ENCODE measurements at regions not wholly inside any gene's neighbourhood (a gene's known extent, or its start where the extent isn't known, plus 50 kb on each side); places are given as distances from the start of the nearest gene placed in this dataset.

GRCh38 chr2:38152913-38153312 is 77.0 kb upstream of the CYP1B1 start:
- H2AFZ ChIP-seq (ENCODE audit: low read length) = no peak overlapping the region
- H3K36me3 ChIP-seq (ENCODE audit: insufficient read depth, low read length) = no peaks in the 10 kb centered on the region
- H3K9me3 ChIP-seq (ENCODE audit: low read depth, low read length) = no peaks in the 10 kb centered on the region
- no peaks in the 10 kb centered on the region for H3K27me3 ChIP-seq (ENCODE audit: insufficient read depth, low read length)
- no peak overlapping the region for H3K27ac ChIP-seq (ENCODE audit: low read depth, low read length)
- no peaks in the 10 kb centered on the region for H3K79me2 ChIP-seq (ENCODE audit: insufficient read depth, low read length)
- no peak overlapping the region for H3K4me2 ChIP-seq (ENCODE audit: insufficient read depth, low read length)
- H4K20me1 ChIP-seq (ENCODE audit: insufficient read depth, low read length) = no peaks in the 10 kb centered on the region
- H3K4me1 ChIP-seq (ENCODE audit: insufficient read depth, low read length) = peaks cover 8% of the 10 kb centered on the region
- TF ChIP-seq CTCF (IDR thresholded peaks at IDR 0.05; ENCODE audit: extremely low read depth, low read depth, low read length) = no peak
- no peak overlapping the region for H3K4me3 ChIP-seq (ENCODE audit: insufficient read depth, low read length)
- DNase-seq (ENCODE audit: insufficient read length, low spot score, missing footprints) = no peak

DNA sequence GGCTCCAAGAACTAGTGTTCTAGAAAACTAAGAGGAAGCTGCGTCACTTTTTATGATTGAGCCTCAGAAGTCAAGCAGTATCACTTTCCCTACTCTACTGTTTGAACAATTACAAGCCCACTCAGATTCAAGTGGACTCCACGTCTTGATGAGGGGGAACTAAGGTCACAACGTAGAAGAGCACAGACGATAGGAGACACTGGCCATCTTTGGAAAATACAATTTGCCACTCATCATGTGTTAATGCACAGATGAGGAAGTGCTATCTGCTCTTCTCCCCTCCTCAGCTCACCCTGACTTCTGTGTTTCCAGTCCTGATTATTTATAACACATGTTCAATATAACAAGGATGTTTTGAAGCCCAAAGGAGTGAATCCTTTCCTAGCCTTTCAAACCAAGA is 76.1 kb upstream of the CYP1B1 start:
- no peaks in the 10 kb centered on the region for H3K27me3 ChIP-seq (ENCODE audit: insufficient read depth, low read length)
- no peaks in the 10 kb centered on the region for H3K36me3 ChIP-seq (ENCODE audit: insufficient read depth, low read length)
- H3K79me2 ChIP-seq (ENCODE audit: insufficient read depth, low read length) = no peaks in the 10 kb centered on the region
- no peak overlapping the region for H3K4me2 ChIP-seq (ENCODE audit: insufficient read depth, low read length)
- H3K9me3 ChIP-seq (ENCODE audit: low read depth, low read length) = no peaks in the 10 kb centered on the region
- no peak overlapping the region for H2AFZ ChIP-seq (ENCODE audit: low read length)
- DNase-seq (ENCODE audit: insufficient read length, low spot score, missing footprints) = no peak
- TF ChIP-seq CTCF (IDR thresholded peaks at IDR 0.05; ENCODE audit: extremely low read depth, low read depth, low read length) = no peak
- H4K20me1 ChIP-seq (ENCODE audit: insufficient read depth, low read length) = no peaks in the 10 kb centered on the region
- H3K4me1 ChIP-seq (ENCODE audit: insufficient read depth, low read length) = peaks cover 17% of the 10 kb centered on the region
- H3K27ac ChIP-seq (ENCODE audit: low read depth, low read length) = no peak overlapping the region
- no peak overlapping the region for H3K4me3 ChIP-seq (ENCODE audit: insufficient read depth, low read length)

DNA sequence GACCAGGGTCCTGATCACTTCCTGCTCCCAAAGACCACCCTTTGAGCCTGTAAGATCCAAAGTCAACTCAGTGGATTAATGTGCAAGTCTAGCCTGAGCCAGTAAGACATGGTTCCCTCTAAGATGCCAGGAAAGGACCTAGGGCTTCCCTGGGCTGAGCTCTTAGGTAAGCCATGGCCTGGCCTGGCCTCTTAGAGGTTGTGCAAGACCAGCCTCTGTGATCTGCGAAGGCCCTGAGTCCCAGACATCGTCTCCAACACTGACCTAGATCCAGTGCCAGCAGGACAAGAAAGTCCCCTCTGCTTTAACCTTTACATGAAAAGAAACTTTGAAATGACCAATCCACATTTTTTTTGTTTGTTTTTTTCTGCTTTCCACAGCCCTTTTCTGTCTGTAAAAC is 73.6 kb upstream of the CYP1B1 start:
- DNase-seq (ENCODE audit: insufficient read length, low spot score, missing footprints) = no peak
- no peaks in the 10 kb centered on the region for H4K20me1 ChIP-seq (ENCODE audit: insufficient read depth, low read length)
- H2AFZ ChIP-seq (ENCODE audit: low read length) = no peak overlapping the region
- H3K4me3 ChIP-seq (ENCODE audit: insufficient read depth, low read length) = no peak overlapping the region
- H3K9me3 ChIP-seq (ENCODE audit: low read depth, low read length) = no peaks in the 10 kb centered on the region
- no peaks in the 10 kb centered on the region for H3K36me3 ChIP-seq (ENCODE audit: insufficient read depth, low read length)
- H3K27me3 ChIP-seq (ENCODE audit: insufficient read depth, low read length) = no peaks in the 10 kb centered on the region
- H3K4me1 ChIP-seq (ENCODE audit: insufficient read depth, low read length) = peaks cover 36% of the 10 kb centered on the region
- no peak overlapping the region for H3K27ac ChIP-seq (ENCODE audit: low read depth, low read length)
- TF ChIP-seq CTCF (IDR thresholded peaks at IDR 0.05; ENCODE audit: extremely low read depth, low read depth, low read length) = no peak
- H3K79me2 ChIP-seq (ENCODE audit: insufficient read depth, low read length) = no peaks in the 10 kb centered on the region
- H3K4me2 ChIP-seq (ENCODE audit: insufficient read depth, low read length) = no peak overlapping the region

DNA sequence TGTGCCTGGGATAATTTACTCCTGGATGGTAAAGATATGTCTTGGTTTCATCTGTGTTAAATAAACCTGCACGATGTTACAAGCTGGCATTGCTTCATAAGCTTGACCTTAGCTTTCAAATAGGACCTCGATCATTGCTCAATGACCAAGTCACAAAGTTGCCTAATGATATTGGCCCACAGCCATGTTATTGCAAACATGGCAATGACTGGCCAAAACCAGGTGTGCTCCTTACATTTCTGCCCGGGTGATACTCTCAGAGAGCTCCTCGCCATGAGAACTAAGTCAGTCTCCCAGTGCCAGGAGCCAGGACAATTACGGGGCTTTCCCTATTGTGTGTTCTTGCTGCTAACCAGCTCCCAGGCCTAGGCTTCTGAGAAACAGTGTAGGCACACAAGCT is 72.5 kb upstream of the CYP1B1 start:
- Histone ChIP-seq H3K36me3 (ENCODE audit: insufficient read depth, low read length) (no peaks in the 10 kb centered on the region), H3K79me2 (ENCODE audit: insufficient read depth, low read length) (no peaks in the 10 kb centered on the region), H3K9me3 (ENCODE audit: low read depth, low read length) (no peaks in the 10 kb centered on the region), H4K20me1 (ENCODE audit: insufficient read depth, low read length) (no peaks in the 10 kb centered on the region), H3K4me1 (ENCODE audit: insufficient read depth, low read length) (peaks cover 36% of the 10 kb centered on the region), H2AFZ (ENCODE audit: low read length) (no peak overlapping the region), H3K27me3 (ENCODE audit: insufficient read depth, low read length) (no peaks in the 10 kb centered on the region), H3K27ac (ENCODE audit: low read depth, low read length) (peak overlapping the region; percentile 100), H3K4me2 (ENCODE audit: insufficient read depth, low read length) (no peak overlapping the region), H3K4me3 (ENCODE audit: insufficient read depth, low read length) (no peak overlapping the region)
- DNase-seq (ENCODE audit: insufficient read length, low spot score, missing footprints) = no peak
- no peak for TF ChIP-seq CTCF (IDR thresholded peaks at IDR 0.05; ENCODE audit: extremely low read depth, low read depth, low read length)

All from osteoblast (primary cell).